B cell (primary cell): ENCODE measurements at regions not wholly inside any gene's neighbourhood (a gene's known extent, or its start where the extent isn't known, plus 50 kb on each side); places are given as distances from the start of the nearest gene placed in this dataset.

Experiments
- ATAC-seq: fragments of 200-7000 bp; cut with Tn5 transposase; one replicate; pipeline ENCODE4 v1.10.0; 2021; ENCODE audit warnings: low read depth, mild to moderate bottlenecking, moderate number of reproducible peaks, moderate library complexity
- CTCF ChIA-PET: fragments of 350-600 bp; sonication (Branson Sonifier 250); formaldehyde crosslinking; loops from one replicate; lab custom pipeline; 2021; ENCODE audit warnings: antibody characterized with exemption, inconsistent platforms; lab: Charles Lee
- POLR2A ChIA-PET: fragments of 350-600 bp; sonication (Branson Sonifier 250); formaldehyde crosslinking; loops from one replicate; lab custom pipeline; 2021; ENCODE audit warnings: antibody characterized with exemption; lab: Charles Lee
- DNase-seq: peaks from one replicate; pipeline ENCODE4 v3.0.0; 2013
- H2AFZ ChIP-seq: 2 replicates; pipeline ENCODE4 v1.6.1; 2012; ENCODE audit warnings: mild to moderate bottlenecking, low read depth, low read length; ENCODE audit not compliant: insufficient read depth, poor library complexity, severe bottlenecking
- H3K27ac ChIP-seq, 2 donors: 1 replicate in 1 of 2; 2 replicates in 1 of 2; pipeline ENCODE4 v1.5.1; 2012 to 2013; ENCODE audit warnings: low read length in 2 of 2, mild to moderate bottlenecking in 2 of 2, moderate library complexity in 1 of 2
- H3K27me3 ChIP-seq, 4 experiments: fragments of 200-600 bp in 1 of 4; sonication (generic) in 1 of 4; replicated peaks in 1 of 4; 1 replicate in 2 of 4; 2 replicates in 2 of 4; pipeline versions ENCODE4 v1.6.1 to v1.7.0; 2013 to 2016; ENCODE audit warnings: low read length in 3 of 4, mild to moderate bottlenecking in 2 of 4, mixed read lengths in 1 of 4, moderate library complexity in 1 of 4; ENCODE audit not compliant: insufficient read depth in 4 of 4, control insufficient read depth in 3 of 4; ENCODE audit errors: control extremely low read depth in 1 of 4
- H3K36me3 ChIP-seq, 2 experiments: replicated peaks in 1 of 2; 1 replicate in 1 of 2; 2 replicates in 1 of 2; pipeline versions ENCODE4 v1.6.1 to v1.7.1; 2013; ENCODE audit warnings: low read length in 1 of 2; ENCODE audit not compliant: insufficient read depth in 2 of 2, control insufficient read depth in 1 of 2; ENCODE audit errors: control extremely low read depth in 1 of 2, extremely low read depth in 1 of 2
- H3K4me1 ChIP-seq, 2 donors: fragments of 200-600 bp in 1 of 2; sonication (generic) in 1 of 2; 1 replicate in 1 of 2; 2 replicates in 1 of 2; pipeline versions ENCODE4 v1.5.1 to v1.6.1; 2013 to 2017; ENCODE audit warnings: low read length in 2 of 2; ENCODE audit not compliant: control insufficient read depth in 2 of 2, insufficient read depth in 2 of 2
- H3K4me2 ChIP-seq: replicated peaks from 2 replicates; pipeline ENCODE3; 2012; ENCODE audit warnings: mild to moderate bottlenecking, low read depth, low read length; ENCODE audit not compliant: poor library complexity, severe bottlenecking
- H3K4me3 ChIP-seq, 5 experiments: fragments of 200-600 bp in 1 of 5; sonication (generic) in 1 of 5; 1 replicate in 3 of 5; 2 replicates in 2 of 5; pipeline versions ENCODE4 v1.5.1 to v1.7.0; 2011 to 2016; ENCODE audit warnings: low read length in 4 of 5, mild to moderate bottlenecking in 4 of 5, low read depth in 2 of 5, control low read depth in 1 of 5, moderate library complexity in 1 of 5; ENCODE audit not compliant: insufficient read depth in 1 of 5; ENCODE audit errors: control extremely low read depth in 1 of 5, extremely low read depth in 1 of 5
- H3K79me2 ChIP-seq: fragments of 200-600 bp; sonication (generic); one replicate; pipeline ENCODE4 v1.6.0; 2016; ENCODE audit warnings: low read length; ENCODE audit not compliant: control insufficient read depth, insufficient read depth
- H3K9ac ChIP-seq: fragments of 200-600 bp; sonication (generic); 2 replicates; pipeline ENCODE4 v1.6.1; 2017; ENCODE audit warnings: mild to moderate bottlenecking, low read length, moderate library complexity
- H3K9me3 ChIP-seq, 3 donors: one replicate each; pipeline versions ENCODE4 v1.6.1 to v1.7.1; 2013; ENCODE audit warnings: low read length in 2 of 3; ENCODE audit not compliant: control insufficient read depth in 2 of 3, insufficient read depth in 1 of 3; ENCODE audit errors: control extremely low read depth in 1 of 3
- H4K20me1 ChIP-seq: 2 replicates; pipeline ENCODE4 v1.6.0; 2012; ENCODE audit warnings: mild to moderate bottlenecking, low read length; ENCODE audit not compliant: insufficient read depth, control insufficient read depth, poor library complexity, severe bottlenecking
- H3K27ac Mint-ChIP-seq: one replicate; pipeline ENCODE4 v1.8.0; 2021; ENCODE audit warnings: mixed read lengths
- H3K27me3 Mint-ChIP-seq: one replicate; pipeline ENCODE4 v1.8.0; 2021; ENCODE audit warnings: mixed read lengths
- H3K4me1 Mint-ChIP-seq: one replicate; pipeline ENCODE4 v1.8.0; 2021; ENCODE audit warnings: mixed read lengths
- H3K4me3 Mint-ChIP-seq: one replicate; pipeline ENCODE4 v1.8.0; 2021; ENCODE audit warnings: mixed read lengths
- H3K9me3 Mint-ChIP-seq: one replicate; pipeline ENCODE4 v1.8.0; 2022; ENCODE audit warnings: mixed read lengths; ENCODE audit not compliant: insufficient read depth
- EZH2 ChIP-seq: IDR thresholded peaks from 2 replicates; pipeline ENCODE4 v1.6.1; 2012; ENCODE audit warnings: borderline replicate concordance, low read depth, mild to moderate bottlenecking, moderate library complexity, low read length; ENCODE audit not compliant: insufficient read depth, poor library complexity, severe bottlenecking
- WGBS: methylation state at CpG from one replicate; pipeline ENCODE4 v1.1.5; 2013; ENCODE audit warnings: missing lambda C conversion rate; ENCODE audit not compliant: insufficient coverage; 5-methylcytosine and 5-hydroxymethylcytosine counted together
- intact Hi-C: fragments of 100-400 bp; cut with micrococcal nuclease; formaldehyde crosslinking; loops from one replicate; pipeline ENCODE4 v1.10.0; 2022
- TF ChIP-seq, protein P1 (sequence below): fragments of 200-600 bp; IDR thresholded peaks from one replicate; pipeline ENCODE4 v1.8.0; 2022; ENCODE audit warnings: antibody characterized with exemption, mild to moderate bottlenecking

- no peak overlapping the region for H2AFZ ChIP-seq
- no peak for TF ChIP-seq EZH2
- TF ChIP-seq, protein P1, sequence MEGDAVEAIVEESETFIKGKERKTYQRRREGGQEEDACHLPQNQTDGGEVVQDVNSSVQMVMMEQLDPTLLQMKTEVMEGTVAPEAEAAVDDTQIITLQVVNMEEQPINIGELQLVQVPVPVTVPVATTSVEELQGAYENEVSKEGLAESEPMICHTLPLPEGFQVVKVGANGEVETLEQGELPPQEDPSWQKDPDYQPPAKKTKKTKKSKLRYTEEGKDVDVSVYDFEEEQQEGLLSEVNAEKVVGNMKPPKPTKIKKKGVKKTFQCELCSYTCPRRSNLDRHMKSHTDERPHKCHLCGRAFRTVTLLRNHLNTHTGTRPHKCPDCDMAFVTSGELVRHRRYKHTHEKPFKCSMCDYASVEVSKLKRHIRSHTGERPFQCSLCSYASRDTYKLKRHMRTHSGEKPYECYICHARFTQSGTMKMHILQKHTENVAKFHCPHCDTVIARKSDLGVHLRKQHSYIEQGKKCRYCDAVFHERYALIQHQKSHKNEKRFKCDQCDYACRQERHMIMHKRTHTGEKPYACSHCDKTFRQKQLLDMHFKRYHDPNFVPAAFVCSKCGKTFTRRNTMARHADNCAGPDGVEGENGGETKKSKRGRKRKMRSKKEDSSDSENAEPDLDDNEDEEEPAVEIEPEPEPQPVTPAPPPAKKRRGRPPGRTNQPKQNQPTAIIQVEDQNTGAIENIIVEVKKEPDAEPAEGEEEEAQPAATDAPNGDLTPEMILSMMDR, result no peak
These were observed 298.4 kb downstream of the ADGRL2 start for GRCh38 chr1:82099170-82099569.

DNA sequence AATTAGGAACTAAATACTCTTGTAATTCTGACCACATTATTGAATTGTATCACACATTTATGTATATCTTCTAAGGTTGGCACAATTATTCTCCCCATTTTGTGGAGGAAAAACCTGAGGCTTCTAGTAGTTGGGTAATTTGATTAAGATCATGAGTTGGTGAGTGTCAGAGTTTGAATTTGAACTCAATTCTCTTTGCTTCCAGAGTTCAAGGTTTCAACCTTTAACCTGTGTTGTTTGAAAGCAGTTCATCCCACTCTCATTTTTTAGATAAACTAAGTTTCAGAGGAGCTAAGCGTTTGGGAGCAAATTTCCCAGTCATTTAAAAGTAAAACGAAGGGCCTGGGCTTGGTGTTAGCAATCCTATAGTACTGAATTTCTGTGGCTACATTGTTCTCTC, 293.4 kb downstream of the ADGRL2 start:
- Histone ChIP-seq H3K4me1 (no peaks in the 10 kb centered on the region), H3K4me2 (no peak overlapping the region), H3K79me2 (no peaks in the 10 kb centered on the region), H3K9ac (no peak overlapping the region), H3K27ac (no peak overlapping the region), H2AFZ (no peak overlapping the region), H3K36me3 (no peaks in the 10 kb centered on the region), H3K9me3 (no peaks in the 10 kb centered on the region), H4K20me1 (no peaks in the 10 kb centered on the region), H3K27me3 (no peaks in the 10 kb centered on the region), H3K4me3 (no peak overlapping the region)
- WGBS, result no CpG with 5 or more reads among the region's 2 CpGs
- ChIA-PET CTCF (no interaction called here), POLR2A (no interaction called here)
- DNase-seq (no peak), ATAC-seq (no peak)
- intact Hi-C loops, result no loop called here
- TF ChIP-seq EZH2, result no peak
- TF ChIP-seq, protein P1, result no peak
- Mint-ChIP-seq H3K27ac (no peak overlapping the region), H3K4me3 (no peak overlapping the region), H3K4me1 (no peaks in the 10 kb centered on the region), H3K9me3 (no peaks in the 10 kb centered on the region), H3K27me3 (no peaks in the 10 kb centered on the region)

More at GRCh38 chr1:82099170-82099569, 298.4 kb downstream of the ADGRL2 start:
- Histone ChIP-seq H3K79me2 (no peaks in the 10 kb centered on the region), H3K27ac (no peak overlapping the region), H3K4me3 (no peak overlapping the region), H3K4me2 (no peak overlapping the region), H3K9me3 (no peaks in the 10 kb centered on the region), H3K36me3 (no peaks in the 10 kb centered on the region), H3K9ac (no peak overlapping the region), H3K4me1 (no peaks in the 10 kb centered on the region), H3K27me3 (no peaks in the 10 kb centered on the region), H4K20me1 (no peaks in the 10 kb centered on the region)
- Mint-ChIP-seq H3K9me3 (no peaks in the 10 kb centered on the region), H3K27ac (no peak overlapping the region), H3K27me3 (no peaks in the 10 kb centered on the region), H3K4me1 (no peaks in the 10 kb centered on the region), H3K4me3 (no peak overlapping the region)
- intact Hi-C loops, result no loop called here
- POLR2A ChIA-PET, result no interaction called here
- ATAC-seq (no peak), DNase-seq (no peak)
- CTCF ChIA-PET, result no interaction called here
- no CpG with 5 or more reads among the region's 1 CpG for WGBS
